ENCODE measurements at regions not wholly inside any gene's neighbourhood (a gene's known extent, or its start where the extent isn't known, plus 50 kb on each side); places are given as distances from the start of the nearest gene placed in this dataset.

GRCh38 chr22:49204599-49205482, 622.8 kb downstream of the BRD1 start:
- TF ChIP-seq MYNN (tag by site-specific recombination; IDR thresholded peaks at IDR 0.05; ENCODE audit: borderline replicate concordance) (no peak), ZBTB10 (tag by site-specific recombination; IDR thresholded peaks at IDR 0.05) (no peak), CTCF (tag by site-specific recombination; IDR thresholded peaks at IDR 0.05) (no peak), ZNF302 (tag by site-specific recombination; IDR thresholded peaks at IDR 0.05; ENCODE audit: low read depth) (no peak), SP3 (tag by site-specific recombination; IDR thresholded peaks at IDR 0.05) (no peak), ZNF785 (tag by site-specific recombination; IDR thresholded peaks at IDR 0.05) (no peak), ZNF423 (tag by site-specific recombination; IDR thresholded peaks at IDR 0.05) (no peak), ZNF138 (tag by site-specific recombination; IDR thresholded peaks at IDR 0.05; ENCODE audit: borderline replicate concordance) (no peak), REST (tag by site-specific recombination; IDR thresholded peaks at IDR 0.05) (no peak), ZNF510 (tag by site-specific recombination; IDR thresholded peaks at IDR 0.05; ENCODE audit: insufficient replicate concordance) (no peak), ZNF704 (tag by site-specific recombination; IDR thresholded peaks at IDR 0.05) (no peak)
- TF ChIP-seq, protein P1, sequence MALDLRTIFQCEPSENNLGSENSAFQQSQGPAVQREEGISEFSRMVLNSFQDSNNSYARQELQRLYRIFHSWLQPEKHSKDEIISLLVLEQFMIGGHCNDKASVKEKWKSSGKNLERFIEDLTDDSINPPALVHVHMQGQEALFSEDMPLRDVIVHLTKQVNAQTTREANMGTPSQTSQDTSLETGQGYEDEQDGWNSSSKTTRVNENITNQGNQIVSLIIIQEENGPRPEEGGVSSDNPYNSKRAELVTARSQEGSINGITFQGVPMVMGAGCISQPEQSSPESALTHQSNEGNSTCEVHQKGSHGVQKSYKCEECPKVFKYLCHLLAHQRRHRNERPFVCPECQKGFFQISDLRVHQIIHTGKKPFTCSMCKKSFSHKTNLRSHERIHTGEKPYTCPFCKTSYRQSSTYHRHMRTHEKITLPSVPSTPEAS (tag by site-specific recombination; IDR thresholded peaks at IDR 0.05): no peak
